ENCODE measurements at regions not wholly inside any gene's neighbourhood (a gene's known extent, or its start where the extent isn't known, plus 50 kb on each side); places are given as distances from the start of the nearest gene placed in this dataset.

GRCh38 chr12:13661005-13661887 lies 320.2 kb downstream of the GRIN2B start:
- Histone ChIP-seq H2AK9ac (replicated peaks; ENCODE audit: low read depth, low read length, poor library complexity) (no peak overlapping the region), H3K4me2 (ENCODE audit: low read depth, low read length) (no peak overlapping the region), H3K23ac (ENCODE audit: low read depth, low read length) (no peak overlapping the region), H3K4ac (ENCODE audit: low read depth, low read length) (no peak overlapping the region), H3K56ac (ENCODE audit: extremely low read depth, insufficient read depth, low read length) (no peak overlapping the region), H3K79me1 (ENCODE audit: low read depth in 1 of 2, low read length in 2 of 2) (no peaks in the 10 kb centered on the region), H3K18ac (ENCODE audit: low read depth, low read length) (no peak overlapping the region), H2BK5ac (ENCODE audit: low read depth, low read length, poor library complexity, severe bottlenecking) (no peak overlapping the region), H3K14ac (replicated peaks; ENCODE audit: low read depth, low read length) (no peak overlapping the region), H3K27ac (ENCODE audit: insufficient read depth, low read length) (no peak overlapping the region), H2BK20ac (ENCODE audit: low read depth, low read length) (no peak overlapping the region), H3K9me1 (ENCODE audit: insufficient read depth, low read length) (no peaks in the 10 kb centered on the region), H4K5ac (ENCODE audit: low read depth, low read length) (no peak overlapping the region), H2AFZ (replicated peaks; ENCODE audit: low read length, poor library complexity) (no peak overlapping the region), H3K36me3 (ENCODE audit: control insufficient read depth, insufficient read depth, low read length) (no peaks in the 10 kb centered on the region), H2BK120ac (ENCODE audit: low read depth, low read length) (no peak overlapping the region), H3K9ac (ENCODE audit: low read depth, low read length) (no peak overlapping the region), H3K9me3 (ENCODE audit: control insufficient read depth, insufficient read depth, low read length) (no peaks in the 10 kb centered on the region), H3K4me3 (ENCODE audit: insufficient read depth, low read depth, low read length) (no peak overlapping the region), H2AK5ac (ENCODE audit: low read depth, low read length) (no peak overlapping the region), H3K4me1 (ENCODE audit: control insufficient read depth, insufficient read depth, low read length) (no peaks in the 10 kb centered on the region), H3K27me3 (ENCODE audit: control insufficient read depth, insufficient read depth, low read length) (no peaks in the 10 kb centered on the region), H2BK15ac (ENCODE audit: low read depth, low read length) (no peak overlapping the region), H4K91ac (ENCODE audit: insufficient read depth, low read depth, low read length) (no peak overlapping the region), H4K8ac (ENCODE audit: low read depth in 2 of 2, low read length in 2 of 2) (no peak overlapping the region), H4K20me1 (ENCODE audit: insufficient read depth, low read length) (no peaks in the 10 kb centered on the region)
- ChIA-PET POLR2A (ENCODE audit: unreplicated experiment) (no interaction called here), CTCF (interaction anchor here (0.7 to 1.5 kb wide), 4 partner anchors 16 to 384 kb away, joined by 3 to 4 read pairs (median 4); no protein-coding TSS in a partner anchor)
- no TSS peak for BruUV-seq (replicated peaks)
- WGBS, 2 experiments (ENCODE audit: extremely low coverage in 2 of 2, insufficient read length in 1 of 2) = 7% methylated on average over 3 of the region's 11 CpGs; no CpG with 5 or more reads in 1 of the 2 experiments
- in situ Hi-C loops (cut with MboI; ENCODE audit: low sequenced_read_pairs) (no loop called here), intact Hi-C loops (cut with micrococcal nuclease) (loop anchor here (1.0 kb wide), 2 partner anchors 383 to 406 kb away; no protein-coding TSS in a partner anchor), dilution Hi-C loops (cut with HindIII; ENCODE audit: low sequenced_read_pairs, unreplicated experiment) (no loop called here)
- peak; percentile 93 for ATAC-seq (ENCODE audit: low read depth)
- peak; percentile 47 for DNase-seq
- TF ChIP-seq ELK1 (IDR thresholded peaks at IDR 0.05; ENCODE audit: borderline replicate concordance, low read depth, low read length) = no peak
- peak; percentile 59 for TF ChIP-seq RAD21 (IDR thresholded peaks at IDR 0.05; ENCODE audit: low read length)
- TF ChIP-seq MXI1 (IDR thresholded peaks at IDR 0.05; ENCODE audit: borderline replicate concordance, low read depth, low read length) = no peak
- TF ChIP-seq MAZ (IDR thresholded peaks at IDR 0.05; ENCODE audit: borderline replicate concordance, low read depth, low read length) = no peak
- no peak for TF ChIP-seq CHD1 (IDR thresholded peaks at IDR 0.05; ENCODE audit: low read depth, low read length)
- no peak for TF ChIP-seq USF2 (IDR thresholded peaks at IDR 0.05; ENCODE audit: low read depth, low read length)
- TF ChIP-seq POLR2A (IDR thresholded peaks at IDR 0.05; ENCODE audit: low read depth, low read length) = no peak
- TF ChIP-seq NFE2L2 (IDR thresholded peaks at IDR 0.05; ENCODE audit: low read depth, low read length) = no peak
- TF ChIP-seq RCOR1 (IDR thresholded peaks at IDR 0.05; ENCODE audit: insufficient replicate concordance, low read length) = no peak
- TF ChIP-seq BHLHE40 (IDR thresholded peaks at IDR 0.05; ENCODE audit: low read depth, low read length) = no peak
- TF ChIP-seq FOS (IDR thresholded peaks at IDR 0.05; ENCODE audit: low read depth, low read length) = no peak
- TF ChIP-seq CEBPB (IDR thresholded peaks at IDR 0.05; ENCODE audit: low read depth, low read length) = no peak
- no peak for TF ChIP-seq MAFK (IDR thresholded peaks at IDR 0.05; ENCODE audit: low read depth, low read length)
- peak; percentile 45 for TF ChIP-seq SMC3 (IDR thresholded peaks at IDR 0.05; ENCODE audit: low read depth, low read length)
- peak; percentile 65 for TF ChIP-seq CTCF (conservative IDR thresholded peaks at IDR 0.05; ENCODE audit: low read depth, low read length)

Measured in IMR-90 (cell line).